ENCODE measurements at regions not wholly inside any gene's neighbourhood (a gene's known extent, or its start where the extent isn't known, plus 50 kb on each side); places are given as distances from the start of the nearest gene placed in this dataset.

DNA sequence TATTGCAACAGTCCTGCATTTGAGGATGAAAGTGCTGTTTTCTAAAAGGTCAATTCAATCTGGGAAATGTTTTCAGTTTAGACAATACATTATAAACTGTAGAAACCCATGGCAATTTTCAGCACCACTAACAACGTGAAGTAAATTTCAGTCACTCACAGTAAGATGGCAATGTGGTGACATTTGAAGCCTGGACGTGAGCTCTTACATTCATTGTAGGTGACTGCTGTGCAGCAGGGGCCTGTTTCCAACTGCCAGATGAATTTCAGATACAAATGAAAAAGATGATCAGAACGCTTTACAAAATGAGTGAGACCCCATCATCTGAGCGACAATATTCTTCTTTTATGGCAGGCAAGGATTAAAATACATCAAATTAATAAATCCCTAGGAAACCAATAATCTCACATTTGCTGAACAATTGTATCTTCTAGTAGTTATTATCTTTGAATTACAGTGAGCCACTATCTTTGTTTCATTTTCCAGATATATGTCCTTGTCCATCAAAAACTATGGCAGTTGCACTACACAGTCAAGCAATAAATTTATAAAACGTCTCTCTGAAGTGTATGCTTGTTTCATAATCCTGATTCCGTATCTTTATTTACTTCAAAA, 1816.8 kb downstream of the OLFM4 start:
- peak overlapping the region; percentile 22 for H3K4me3 ChIP-seq (ENCODE audit: low read length)
- no peaks in the 10 kb centered on the region for H3K36me3 ChIP-seq (ENCODE audit: insufficient read depth, low read length)

DNA sequence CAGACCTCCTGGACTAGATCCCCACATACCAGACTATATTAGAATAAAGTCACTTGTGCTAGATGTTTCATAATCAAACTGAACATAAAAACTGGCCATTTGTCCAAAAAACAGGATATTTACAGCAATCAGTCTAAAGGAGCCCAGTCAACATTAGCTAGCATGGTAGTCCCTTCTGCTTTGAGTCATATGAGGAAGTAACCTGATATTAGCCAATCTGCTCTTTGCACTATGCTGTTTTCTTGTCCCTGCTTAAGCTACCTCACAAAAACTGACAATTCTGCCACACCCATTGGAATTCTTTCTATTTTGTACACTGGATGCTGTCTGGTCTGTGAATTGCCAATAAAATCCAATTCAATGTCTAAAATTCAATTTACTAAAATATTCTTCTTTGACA, 1824.2 kb downstream of the OLFM4 start:
- H3K9me2 ChIP-seq (ENCODE audit: insufficient read depth, low read length): no peaks in the 10 kb centered on the region
- no peak overlapping the region for H3K4me2 ChIP-seq (ENCODE audit: low read length)
- H4K20me1 ChIP-seq (ENCODE audit: insufficient read depth): no peaks in the 10 kb centered on the region
- H3K9me3 ChIP-seq (ENCODE audit: low read length): no peaks in the 10 kb centered on the region
- no peak overlapping the region for H3K27ac ChIP-seq (ENCODE audit: low read length)
- TF ChIP-seq TAF1 (IDR thresholded peaks at IDR 0.05; ENCODE audit: low read depth): no peak
- no peak for TF ChIP-seq POLR2AphosphoS5 (IDR thresholded peaks at IDR 0.05)
- TF ChIP-seq REST (IDR thresholded peaks at IDR 0.05; ENCODE audit: borderline replicate concordance): no peak
- no peak for TF ChIP-seq RAD21 (conservative IDR thresholded peaks at IDR 0.05)
- H3K4me3 ChIP-seq (ENCODE audit: low read length): no peak overlapping the region
- no peaks in the 10 kb centered on the region for H3K36me3 ChIP-seq (ENCODE audit: insufficient read depth, low read length)
- no peaks in the 10 kb centered on the region for H3K79me2 ChIP-seq (replicated peaks; ENCODE audit: insufficient read depth, low read length)
- H3K9ac ChIP-seq (ENCODE audit: low read length): no peak overlapping the region
- no peak overlapping the region for H2AFZ ChIP-seq (ENCODE audit: low read depth, low read length)
- H3K27me3 ChIP-seq (ENCODE audit: insufficient read depth, low read depth, low read length): no peaks in the 10 kb centered on the region
- H3F3A ChIP-seq (ENCODE audit: insufficient read depth, low read length, poor library complexity, severe bottlenecking): no peaks in the 10 kb centered on the region

More for the DNA sequence above, 1816.8 kb downstream of the OLFM4 start:
- H3K27me3 ChIP-seq (ENCODE audit: insufficient read depth, low read depth, low read length): no peaks in the 10 kb centered on the region
- peaks cover 7% of the 10 kb centered on the region for H3F3A ChIP-seq (ENCODE audit: insufficient read depth, low read length, poor library complexity, severe bottlenecking)
- H3K79me2 ChIP-seq (replicated peaks; ENCODE audit: insufficient read depth, low read length): no peaks in the 10 kb centered on the region
- no peaks in the 10 kb centered on the region for H3K9me3 ChIP-seq (ENCODE audit: low read length)
- H3K9me2 ChIP-seq (ENCODE audit: insufficient read depth, low read length): no peaks in the 10 kb centered on the region
- no peak overlapping the region for H3K9ac ChIP-seq (ENCODE audit: low read length)
- peak overlapping the region; percentile 25 for H3K4me2 ChIP-seq (ENCODE audit: low read length)
- no peak overlapping the region for H2AFZ ChIP-seq (ENCODE audit: low read depth, low read length)
- H3K27ac ChIP-seq (ENCODE audit: low read length): peak overlapping the region; percentile 46
- no peaks in the 10 kb centered on the region for H4K20me1 ChIP-seq (ENCODE audit: insufficient read depth)
- peak; percentile 60 for TF ChIP-seq SMC3 (conservative IDR thresholded peaks at IDR 0.05; ENCODE audit: poor library complexity)
- peak; percentile 89 for TF ChIP-seq REST (IDR thresholded peaks at IDR 0.05; ENCODE audit: borderline replicate concordance)
- no peak for TF ChIP-seq TAF1 (IDR thresholded peaks at IDR 0.05; ENCODE audit: low read depth)
- TF ChIP-seq POLR2AphosphoS5 (IDR thresholded peaks at IDR 0.05): peak; percentile 96
- TF ChIP-seq EP300 (conservative IDR thresholded peaks at IDR 0.05; ENCODE audit: poor library complexity, severe bottlenecking): peak; percentile 99
- TF ChIP-seq EZH2 (IDR thresholded peaks at IDR 0.05; ENCODE audit: borderline replicate concordance, insufficient read depth, low read length, poor library complexity, severe bottlenecking): no peak
- no peak for TF ChIP-seq MXI1 (conservative IDR thresholded peaks at IDR 0.05; ENCODE audit: poor library complexity, severe bottlenecking)
- peak; percentile 69 for TF ChIP-seq RAD21 (conservative IDR thresholded peaks at IDR 0.05)
- TF ChIP-seq, protein P1, sequence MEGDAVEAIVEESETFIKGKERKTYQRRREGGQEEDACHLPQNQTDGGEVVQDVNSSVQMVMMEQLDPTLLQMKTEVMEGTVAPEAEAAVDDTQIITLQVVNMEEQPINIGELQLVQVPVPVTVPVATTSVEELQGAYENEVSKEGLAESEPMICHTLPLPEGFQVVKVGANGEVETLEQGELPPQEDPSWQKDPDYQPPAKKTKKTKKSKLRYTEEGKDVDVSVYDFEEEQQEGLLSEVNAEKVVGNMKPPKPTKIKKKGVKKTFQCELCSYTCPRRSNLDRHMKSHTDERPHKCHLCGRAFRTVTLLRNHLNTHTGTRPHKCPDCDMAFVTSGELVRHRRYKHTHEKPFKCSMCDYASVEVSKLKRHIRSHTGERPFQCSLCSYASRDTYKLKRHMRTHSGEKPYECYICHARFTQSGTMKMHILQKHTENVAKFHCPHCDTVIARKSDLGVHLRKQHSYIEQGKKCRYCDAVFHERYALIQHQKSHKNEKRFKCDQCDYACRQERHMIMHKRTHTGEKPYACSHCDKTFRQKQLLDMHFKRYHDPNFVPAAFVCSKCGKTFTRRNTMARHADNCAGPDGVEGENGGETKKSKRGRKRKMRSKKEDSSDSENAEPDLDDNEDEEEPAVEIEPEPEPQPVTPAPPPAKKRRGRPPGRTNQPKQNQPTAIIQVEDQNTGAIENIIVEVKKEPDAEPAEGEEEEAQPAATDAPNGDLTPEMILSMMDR (IDR thresholded peaks at IDR 0.05; ENCODE audit: poor library complexity, severe bottlenecking): peak; percentile 61
